Stomach smooth muscle (tissue), 2 donors: ENCODE measurements at regions not wholly inside any gene's neighbourhood (a gene's known extent, or its start where the extent isn't known, plus 50 kb on each side); places are given as distances from the start of the nearest gene placed in this dataset.
A peak's percentile ranks its signal among the peaks of the same experiment; 100 is the strongest.

ENCODE experiments used
- H3K27ac ChIP-seq: one replicate; pipeline ENCODE4 v1.7.0; 2013; ENCODE audit warnings: mild to moderate bottlenecking, low read length, inconsistent platforms
- H3K27me3 ChIP-seq, 2 donors: one replicate each; pipeline ENCODE4 v1.7.0; 2013; ENCODE audit warnings: low read length in 2 of 2; ENCODE audit not compliant: insufficient read depth in 2 of 2, control insufficient read depth in 1 of 2
- H3K36me3 ChIP-seq, 2 donors: one replicate each; pipeline ENCODE4 v1.7.0; 2013; ENCODE audit warnings: low read length in 2 of 2; ENCODE audit not compliant: control insufficient read depth in 2 of 2, insufficient read depth in 2 of 2
- H3K4me1 ChIP-seq: one replicate; pipeline ENCODE4 v1.7.0; 2013; ENCODE audit warnings: low read length; ENCODE audit not compliant: control insufficient read depth, insufficient read depth
- H3K4me3 ChIP-seq, 2 donors: one replicate each; pipeline ENCODE4 v1.7.0; 2013; ENCODE audit warnings: low read length in 2 of 2
- H3K9ac ChIP-seq, 2 donors: one replicate each; pipeline ENCODE4 v1.7.0; 2013; ENCODE audit warnings: low read length in 2 of 2, mild to moderate bottlenecking in 1 of 2
- H3K9me3 ChIP-seq, 2 donors: one replicate each; pipeline ENCODE4 v1.7.0; 2013; ENCODE audit warnings: low read length in 2 of 2; ENCODE audit not compliant: control insufficient read depth in 2 of 2
- donor health status: healthy.
- donor health status: Pancreatic carcinoma.

GRCh38 chr4:159049780-159050375, 53.0 kb upstream of the RAPGEF2 start:
- Histone ChIP-seq H3K9ac (no peak overlapping the region), H3K27me3 (no peaks in the 10 kb centered on the region), H3K4me3 (no peak overlapping the region), H3K36me3 (no peaks in the 10 kb centered on the region), H3K27ac (no peak overlapping the region), H3K9me3 (no peaks in the 10 kb centered on the region), H3K4me1 (peaks cover 18% of the 10 kb centered on the region)

GRCh38 chr4:159051245-159052071, 51.4 kb upstream of the RAPGEF2 start:
- peak overlapping the region in 1 of 2 donors; percentile 13 for H3K9ac ChIP-seq
- peaks cover 18% of the 10 kb centered on the region for H3K4me1 ChIP-seq
- H3K27ac ChIP-seq = no peak overlapping the region
- peak overlapping the region; percentile 1 to 35 for H3K4me3 ChIP-seq
- no peaks in the 10 kb centered on the region for H3K36me3 ChIP-seq
- no peaks in the 10 kb centered on the region for H3K27me3 ChIP-seq
- H3K9me3 ChIP-seq = no peaks in the 10 kb centered on the region

GRCh38 chr4:159052315-159052714, 50.6 kb upstream of the RAPGEF2 start:
- Histone ChIP-seq H3K9me3 (no peaks in the 10 kb centered on the region), H3K4me3 (no peak overlapping the region), H3K4me1 (peaks cover 18% of the 10 kb centered on the region), H3K9ac (no peak overlapping the region), H3K27ac (no peak overlapping the region), H3K36me3 (no peaks in the 10 kb centered on the region), H3K27me3 (no peaks in the 10 kb centered on the region)
